Liver (tissue), 8 donors: ENCODE measurements at regions not wholly inside any gene's neighbourhood (a gene's known extent, or its start where the extent isn't known, plus 50 kb on each side); places are given as distances from the start of the nearest gene placed in this dataset.

ENCODE experiments used
- DNase-seq: peaks from one replicate; pipeline ENCODE4 v3.0.0-alpha.2; 2017; ENCODE audit warnings: low spot score
- H3K27ac ChIP-seq, 2 donors: one replicate each; pipeline ENCODE4 v1.7.0; 2013; ENCODE audit warnings: inconsistent platforms in 2 of 2, low read length in 2 of 2, control low read depth in 1 of 2, low read depth in 1 of 2, mild to moderate bottlenecking in 1 of 2
- H3K27me3 ChIP-seq, 4 donors: one replicate each; pipeline versions ENCODE4 v1.6.1 to v1.7.0; 2013; ENCODE audit warnings: low read length in 3 of 4, inconsistent platforms in 1 of 4, mild to moderate bottlenecking in 1 of 4, moderate library complexity in 1 of 4; ENCODE audit not compliant: control insufficient read depth in 4 of 4, insufficient read depth in 4 of 4
- H3K36me3 ChIP-seq, 4 donors: one replicate each; pipeline versions ENCODE4 v1.6.1 to v1.7.0; 2013; ENCODE audit warnings: low read length in 3 of 4, mild to moderate bottlenecking in 3 of 4, low read depth in 1 of 4, moderate library complexity in 1 of 4; ENCODE audit not compliant: control insufficient read depth in 4 of 4, insufficient read depth in 3 of 4
- H3K4me1 ChIP-seq, 4 donors: one replicate each; pipeline versions ENCODE4 v1.6.1 to v1.7.0; 2013; ENCODE audit warnings: low read length in 3 of 4, mild to moderate bottlenecking in 3 of 4, moderate library complexity in 1 of 4; ENCODE audit not compliant: control insufficient read depth in 4 of 4, insufficient read depth in 4 of 4
- H3K4me3 ChIP-seq, 3 donors: one replicate each; pipeline versions ENCODE4 v1.6.1 to v1.7.0; 2013; ENCODE audit warnings: low read length in 3 of 3, control low read depth in 1 of 3, low read depth in 1 of 3, mild to moderate bottlenecking in 1 of 3
- H3K9ac ChIP-seq, 2 donors: one replicate each; pipeline ENCODE4 v1.7.0; 2013; ENCODE audit warnings: low read length in 2 of 2, mild to moderate bottlenecking in 2 of 2, moderate library complexity in 2 of 2, control low read depth in 1 of 2, low read depth in 1 of 2
- H3K9me3 ChIP-seq, 4 donors: one replicate each; pipeline versions ENCODE4 v1.6.1 to v1.7.0; 2013; ENCODE audit warnings: low read length in 3 of 4; ENCODE audit not compliant: control insufficient read depth in 4 of 4
- ATF3 ChIP-seq: IDR thresholded peaks from 2 replicates; pipeline ENCODE4 v1.6.1; 2016; ENCODE audit warnings: antibody characterized with exemption
- CTCF ChIP-seq: fragments of 150-350 bp; IDR thresholded peaks from 2 replicates; pipeline ENCODE4 v1.5.1; 2017; ENCODE audit warnings: improper control_type of control experiment, low read depth, low read length; ENCODE audit not compliant: missing input control
- EGR1 ChIP-seq, 2 donors: IDR thresholded peaks; 2 replicates each; pipeline ENCODE4 v1.6.1; 2016 to 2018; ENCODE audit warnings: antibody characterized with exemption in 2 of 2, low read depth in 2 of 2
- FOXA1 ChIP-seq: IDR thresholded peaks from 2 replicates; pipeline ENCODE4 v1.6.1; 2016; ENCODE audit warnings: antibody characterized with exemption
- FOXA2 ChIP-seq: IDR thresholded peaks from 2 replicates; pipeline ENCODE4 v1.6.1; 2016; ENCODE audit warnings: antibody characterized with exemption
- GABPA ChIP-seq, 2 donors: IDR thresholded peaks in 1 of 2; conservative IDR thresholded peaks in 1 of 2; 2 replicates each; pipeline ENCODE4 v1.6.1; 2016; ENCODE audit warnings: antibody characterized with exemption in 2 of 2, mild to moderate bottlenecking in 1 of 2, moderate library complexity in 1 of 2
- HNF4A ChIP-seq, 2 donors: conservative IDR thresholded peaks; 2 replicates each; pipeline ENCODE4 v1.6.1; 2016; ENCODE audit warnings: antibody characterized with exemption in 2 of 2, mild to moderate bottlenecking in 2 of 2
- HNF4G ChIP-seq: IDR thresholded peaks from 2 replicates; pipeline ENCODE4 v1.6.1; 2016; ENCODE audit warnings: antibody characterized with exemption
- JUND ChIP-seq, 2 donors: IDR thresholded peaks; 2 replicates each; pipeline ENCODE4 v1.6.1; 2016; ENCODE audit warnings: antibody characterized with exemption in 2 of 2
- MAX ChIP-seq: IDR thresholded peaks from 2 replicates; pipeline ENCODE4 v1.6.1; 2016; ENCODE audit warnings: antibody characterized with exemption
- NR2F2 ChIP-seq: IDR thresholded peaks from 2 replicates; pipeline ENCODE4 v1.6.1; 2016; ENCODE audit warnings: antibody characterized with exemption
- REST ChIP-seq: IDR thresholded peaks from 2 replicates; pipeline ENCODE4 v1.6.1; 2016; ENCODE audit warnings: antibody characterized with exemption, mild to moderate bottlenecking
- RXRA ChIP-seq, 2 donors: IDR thresholded peaks; 2 replicates each; pipeline ENCODE4 v1.6.1; 2017 to 2018; ENCODE audit warnings: antibody characterized with exemption in 2 of 2, mild to moderate bottlenecking in 1 of 2
- SP1 ChIP-seq: IDR thresholded peaks from 2 replicates; pipeline ENCODE4 v1.6.1; 2018; ENCODE audit warnings: antibody characterized with exemption, mild to moderate bottlenecking
- TAF1 ChIP-seq: conservative IDR thresholded peaks from 2 replicates; pipeline ENCODE4 v1.6.1; 2016; ENCODE audit warnings: antibody characterized with exemption, mild to moderate bottlenecking
- YY1 ChIP-seq: IDR thresholded peaks from 2 replicates; pipeline ENCODE4 v1.6.1; 2016; ENCODE audit warnings: antibody characterized with exemption, mild to moderate bottlenecking
- ZBTB33 ChIP-seq: IDR thresholded peaks from 2 replicates; pipeline ENCODE4 v1.6.1; 2016; ENCODE audit warnings: antibody characterized with exemption
- WGBS: extraction: QIAGEN DNeasy Blood & Tissue Kit; methylation state at CpG from one replicate; pipeline ENCODE4 v1.1.7; 2013; 5-methylcytosine and 5-hydroxymethylcytosine counted together
- donor health status: healthy.
- donor health status: healthy.
- donor health status: healthy.
- donor health status: healthy.
- donor health status: healthy.

- Histone ChIP-seq H3K27me3 (peaks cover 0 to 2% (median 0%) of the 10 kb centered on the region in 4 donors), H3K27ac (no peak overlapping the region), H3K4me1 (no peaks in the 10 kb centered on the region), H3K36me3 (no peaks in the 10 kb centered on the region), H3K9ac (no peak overlapping the region), H3K9me3 (no peaks in the 10 kb centered on the region), H3K4me3 (no peak overlapping the region)
- 49% methylated on average over 3 of the region's 3 CpGs for WGBS
- DNase-seq: no peak
- no peak for TF ChIP-seq CTCF
- no peak for TF ChIP-seq SP1
- TF ChIP-seq HNF4A (conservative IDR thresholded peaks at IDR 0.05): no peak
- no peak for TF ChIP-seq TAF1
- no peak for TF ChIP-seq REST
- TF ChIP-seq EGR1 (IDR thresholded peaks at IDR 0.05; ENCODE audit: low read depth in 2 of 2): no peak
- no peak for TF ChIP-seq FOXA2
- TF ChIP-seq NR2F2: no peak
- no peak for TF ChIP-seq JUND (IDR thresholded peaks at IDR 0.05)
These were observed 212.5 kb downstream of the NOVA1 start for GRCh38 chr14:26385310-26385709.

GRCh38 chr14:26382901-26383685 is 214.7 kb downstream of the NOVA1 start:
- no peak overlapping the region for H3K4me3 ChIP-seq
- H3K27me3 ChIP-seq: no peaks in the 10 kb centered on the region
- H3K36me3 ChIP-seq: no peaks in the 10 kb centered on the region
- no peak overlapping the region for H3K27ac ChIP-seq
- H3K9ac ChIP-seq: no peak overlapping the region
- no peak for DNase-seq
- 89% methylated on average over 6 of the region's 6 CpGs for WGBS
- no peaks in the 10 kb centered on the region for H3K4me1 ChIP-seq
- no peaks in the 10 kb centered on the region for H3K9me3 ChIP-seq
- TF ChIP-seq GABPA (IDR thresholded peaks at IDR 0.05 in 1 of 2, conservative IDR thresholded peaks at IDR 0.05 in 1 of 2): no peak
- no peak for TF ChIP-seq RXRA (IDR thresholded peaks at IDR 0.05)
- TF ChIP-seq SP1: no peak
- no peak for TF ChIP-seq HNF4A (conservative IDR thresholded peaks at IDR 0.05)
- no peak for TF ChIP-seq TAF1
- no peak for TF ChIP-seq NR2F2
- no peak for TF ChIP-seq HNF4G
- TF ChIP-seq FOXA1: no peak
- TF ChIP-seq CTCF: no peak
- TF ChIP-seq YY1: no peak
- no peak for TF ChIP-seq FOXA2
- TF ChIP-seq EGR1 (IDR thresholded peaks at IDR 0.05; ENCODE audit: low read depth in 2 of 2): no peak
- TF ChIP-seq JUND (IDR thresholded peaks at IDR 0.05): no peak
- no peak for TF ChIP-seq ATF3
- TF ChIP-seq MAX: no peak
- no peak for TF ChIP-seq ZBTB33
